C4-2B (cell line): ENCODE measurements at regions not wholly inside any gene's neighbourhood (a gene's known extent, or its start where the extent isn't known, plus 50 kb on each side); places are given as distances from the start of the nearest gene placed in this dataset.

Experiments used
- H3K27ac ChIP-seq: fragments of 450-650 bp; 2 replicates; pipeline ENCODE4 v1.5.1; 2017
- CTCF ChIP-seq: fragments of 450-650 bp; conservative IDR thresholded peaks from 2 replicates; pipeline ENCODE4 v1.5.1; 2017; ENCODE audit warnings: mild to moderate bottlenecking
- ZFX ChIP-seq: fragments of 450-650 bp; IDR thresholded peaks from 2 replicates; pipeline ENCODE4 v1.6.1; 2017

- H3K27ac ChIP-seq = no peak overlapping the region
- TF ChIP-seq CTCF (no peak), ZFX (no peak)
These were observed 224.6 kb upstream of the STXBP6 start for GRCh38 chr14:25274529-25274928.

- TF ChIP-seq ZFX = no peak
- no peak for TF ChIP-seq CTCF
- H3K27ac ChIP-seq = no peak overlapping the region
These were observed 217.2 kb upstream of the STXBP6 start for GRCh38 chr14:25267186-25267585.

- TF ChIP-seq ZFX = no peak
- TF ChIP-seq CTCF = no peak; the same call in 1 of the 2 replicates
These were observed 209.5 kb upstream of the STXBP6 start for GRCh38 chr14:25259470-25259869.

GRCh38 chr14:25252793-25253192 lies 202.8 kb upstream of the STXBP6 start:
- no peak for TF ChIP-seq ZFX
- no peak for TF ChIP-seq CTCF
- no peak overlapping the region for H3K27ac ChIP-seq

More at GRCh38 chr14:25259470-25259869, 209.5 kb upstream of the STXBP6 start:
- no peak overlapping the region for H3K27ac ChIP-seq

GRCh38 chr14:25250516-25250915 lies 200.6 kb upstream of the STXBP6 start:
- no peak for TF ChIP-seq CTCF

GRCh38 chr14:25247609-25248008 lies 197.7 kb upstream of the STXBP6 start:
- TF ChIP-seq CTCF (no peak), ZFX (no peak)
- no peak overlapping the region for H3K27ac ChIP-seq

More at GRCh38 chr14:25250516-25250915, 200.6 kb upstream of the STXBP6 start:
- H3K27ac ChIP-seq = no peak overlapping the region

GRCh38 chr14:25246751-25247150 lies 196.8 kb upstream of the STXBP6 start:
- TF ChIP-seq CTCF (no peak), ZFX (no peak)
- no peak overlapping the region for H3K27ac ChIP-seq
